Inflammatory macrophage treated with lipopolysaccharide for 1 hour (primary cell): ENCODE measurements at regions not wholly inside any gene's neighbourhood (a gene's known extent, or its start where the extent isn't known, plus 50 kb on each side); places are given as distances from the start of the nearest gene placed in this dataset.
"Not testable (repeated sequence)": the region's sequence is repeated elsewhere in the genome, so short reads cannot be mapped to it uniquely, and the experiment has no call there.

Experiments used
- DNase-seq, 2 donors: peaks; one replicate each; pipeline ENCODE4 v3.0.0-alpha.2; 2020 to 2022

- DNase-seq, result no peak
Observed at GRCh38 chr4:32661229-32661628, 1941.1 kb downstream of the PCDH7 start.

- DNase-seq, result no peak
Observed at GRCh38 chr4:32662803-32663202, 1942.6 kb downstream of the PCDH7 start.

- no peak for DNase-seq
Observed at GRCh38 chr4:32672359-32672758, 1952.2 kb downstream of the PCDH7 start.

GRCh38 chr4:32680946-32681345 lies 1960.8 kb downstream of the PCDH7 start:
- no peak for DNase-seq

- DNase-seq, result no peak
Observed at GRCh38 chr4:32684160-32684559, 1964.0 kb downstream of the PCDH7 start.

- DNase-seq, result no peak
Observed at GRCh38 chr4:32686123-32686522, 1966.0 kb downstream of the PCDH7 start.

- DNase-seq, result no peak
Observed at GRCh38 chr4:32689518-32689917, 1969.3 kb downstream of the PCDH7 start.

- no peak for DNase-seq
Observed at GRCh38 chr4:32697281-32697814, 1977.2 kb downstream of the PCDH7 start.

- no peak for DNase-seq
Observed at GRCh38 chr4:32700838-32701237, 1980.7 kb downstream of the PCDH7 start.

- no peak for DNase-seq
Observed at GRCh38 chr4:32706893-32707292, 1986.7 kb downstream of the PCDH7 start.

GRCh38 chr4:32716090-32716620 lies 1996.0 kb downstream of the PCDH7 start:
- not testable (repeated sequence) for DNase-seq

GRCh38 chr4:32735856-32736590 lies 2015.9 kb downstream of the PCDH7 start:
- no peak for DNase-seq

- no peak for DNase-seq
Observed at GRCh38 chr4:32744211-32744610, 2024.0 kb downstream of the PCDH7 start.

- no peak for DNase-seq
Observed at GRCh38 chr4:32745351-32745750, 2025.2 kb downstream of the PCDH7 start.

- no peak for DNase-seq
Observed at GRCh38 chr4:32748061-32748460, 2027.9 kb downstream of the PCDH7 start.

- DNase-seq, result no peak
Observed at GRCh38 chr4:32748498-32748897, 2028.3 kb downstream of the PCDH7 start.

GRCh38 chr4:32752962-32753361 lies 2032.8 kb downstream of the PCDH7 start:
- no peak for DNase-seq

- no peak for DNase-seq
Observed at GRCh38 chr4:32768664-32769389, 2048.7 kb downstream of the PCDH7 start.

- DNase-seq, result no peak
Observed at GRCh38 chr4:32771491-32771890, 2051.3 kb downstream of the PCDH7 start.

GRCh38 chr4:32775049-32775448 lies 2054.9 kb downstream of the PCDH7 start:
- DNase-seq, result peak in 1 of 2 donors; percentile 35

GRCh38 chr4:32776435-32777203 lies 2056.4 kb downstream of the PCDH7 start:
- no peak for DNase-seq

GRCh38 chr4:32778025-32778424 lies 2057.9 kb downstream of the PCDH7 start:
- no peak for DNase-seq

GRCh38 chr4:32778938-32779337 lies 2058.8 kb downstream of the PCDH7 start:
- no peak for DNase-seq
